NCI-H1694 treated with DMSO at 0.1 percent for 48 hours (cell line): ENCODE measurements at regions not wholly inside any gene's neighbourhood (a gene's known extent, or its start where the extent isn't known, plus 50 kb on each side); places are given as distances from the start of the nearest gene placed in this dataset.
A peak's percentile ranks its signal among the peaks of the same experiment; 100 is the strongest.

Experiments used
- DNase-seq: peaks from one replicate; lab custom pipeline; 2025; lab: John Stamatoyannopoulos, UW

DNA sequence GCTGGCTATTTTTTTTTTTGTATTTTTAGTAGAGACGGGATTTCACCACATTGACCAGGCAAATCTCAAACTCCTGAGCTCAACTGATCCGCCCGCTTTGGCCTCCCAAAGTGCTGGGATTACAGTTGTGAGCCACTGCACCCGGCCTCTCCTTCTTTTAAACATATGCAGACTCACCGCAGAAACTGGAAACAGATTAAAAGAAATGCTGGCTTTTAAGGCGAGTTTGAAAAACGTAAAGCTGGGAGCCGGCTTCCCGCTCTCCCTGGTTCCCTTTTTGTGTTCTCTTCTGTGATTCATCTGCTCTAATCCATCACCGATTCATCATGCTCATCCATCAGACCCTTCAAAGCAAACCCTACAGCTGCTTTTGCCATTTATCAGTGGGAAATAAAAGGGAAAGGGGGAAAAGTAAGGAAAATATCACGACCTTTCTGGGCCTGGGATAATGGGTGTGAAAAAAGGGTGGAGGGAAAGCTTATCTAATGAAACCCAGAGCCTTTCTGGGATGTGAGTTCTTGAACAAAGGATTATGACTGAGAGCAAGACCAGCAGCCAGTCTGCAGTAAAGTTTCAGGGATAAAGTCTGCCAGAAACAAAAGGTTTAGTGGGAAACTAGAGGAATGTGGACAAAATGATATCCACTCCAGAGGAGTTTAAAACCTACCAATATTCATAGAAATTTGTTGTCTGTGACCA is 92.3 kb upstream of the LRIG1 start:
- DNase-seq: no peak

DNA sequence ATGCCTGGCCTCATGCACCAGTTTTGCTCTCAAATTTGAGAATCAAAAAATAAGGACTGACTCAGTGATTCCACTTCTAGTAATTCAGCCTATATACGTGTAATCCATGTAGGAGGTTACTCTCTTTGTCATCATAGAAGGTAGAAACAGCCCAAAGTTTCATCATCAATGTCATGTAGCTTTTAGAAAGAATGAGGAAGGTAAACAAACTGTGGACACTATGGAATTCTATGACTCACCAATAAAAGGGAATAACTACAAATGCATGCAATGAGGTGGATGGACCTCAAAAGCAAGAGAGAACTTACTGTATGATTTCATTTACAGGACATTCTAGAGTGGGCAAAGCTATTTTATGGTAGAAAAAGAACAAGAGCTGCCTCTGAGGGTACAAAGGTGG is 93.2 kb upstream of the LRIG1 start:
- DNase-seq: no peak

DNA sequence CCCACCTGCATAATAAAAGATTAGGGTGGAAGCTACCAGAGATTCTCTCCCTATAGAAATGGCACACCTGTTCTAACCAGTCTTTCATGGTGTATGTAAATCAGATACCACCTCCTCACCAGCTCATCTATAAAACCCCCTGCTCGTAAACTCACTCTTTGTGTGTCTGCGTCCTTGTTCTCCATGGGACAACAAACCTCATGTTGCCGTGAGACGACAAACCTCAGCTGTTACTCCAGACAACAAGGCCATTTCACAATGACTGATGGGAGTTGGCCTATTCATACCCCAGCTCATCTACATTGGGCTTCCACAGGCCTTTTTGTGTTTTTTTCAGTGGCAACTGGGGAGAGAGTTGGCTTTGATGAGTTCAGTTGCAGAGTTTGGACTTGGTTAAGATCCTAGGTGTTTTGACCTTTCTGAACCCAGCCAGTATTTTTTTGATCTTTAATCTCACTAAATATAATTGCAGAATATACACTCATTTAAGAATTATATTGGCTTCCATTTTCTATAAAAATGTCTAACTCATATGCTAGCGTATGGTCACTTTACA is 96.6 kb upstream of the LRIG1 start:
- no peak for DNase-seq

DNA sequence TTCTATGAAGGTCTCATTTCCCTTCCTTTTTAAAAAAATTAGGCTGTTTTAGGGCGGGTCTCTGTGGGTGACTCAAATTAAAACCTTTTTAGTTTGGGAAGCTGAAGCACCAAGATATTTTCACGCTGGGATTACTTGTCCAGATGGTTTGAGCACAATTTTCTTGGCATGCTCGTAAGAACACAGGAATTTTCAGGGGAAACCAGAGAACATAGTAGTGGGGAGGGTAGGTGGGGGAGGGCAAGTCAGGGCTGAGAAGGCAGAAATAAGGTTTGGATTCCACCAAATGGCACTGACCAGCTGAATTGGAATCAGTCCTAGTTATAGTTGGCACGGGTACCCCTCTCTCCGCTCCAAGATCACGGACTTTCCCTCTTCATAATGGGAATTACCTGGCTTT is 97.3 kb upstream of the LRIG1 start:
- DNase-seq: no peak

DNA sequence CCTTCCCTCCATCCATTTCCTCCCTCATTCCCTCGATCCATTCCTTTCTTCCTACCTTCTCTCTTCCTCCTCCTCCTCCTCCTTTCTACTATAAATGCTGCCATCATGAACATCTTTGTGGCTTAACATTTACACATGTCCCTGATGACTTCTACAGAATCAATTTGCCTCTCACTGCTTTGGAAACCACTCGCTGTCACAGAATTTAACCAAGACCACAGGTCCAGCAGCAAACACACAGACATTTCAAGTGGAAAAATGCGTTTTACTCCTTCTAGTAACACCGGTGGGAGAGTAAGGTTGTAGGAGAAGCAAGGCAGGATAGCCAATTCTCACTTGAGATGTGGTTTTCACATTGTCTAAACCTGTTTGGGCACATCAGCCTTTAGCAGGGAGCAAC is 101.4 kb upstream of the LRIG1 start:
- no peak for DNase-seq

DNA sequence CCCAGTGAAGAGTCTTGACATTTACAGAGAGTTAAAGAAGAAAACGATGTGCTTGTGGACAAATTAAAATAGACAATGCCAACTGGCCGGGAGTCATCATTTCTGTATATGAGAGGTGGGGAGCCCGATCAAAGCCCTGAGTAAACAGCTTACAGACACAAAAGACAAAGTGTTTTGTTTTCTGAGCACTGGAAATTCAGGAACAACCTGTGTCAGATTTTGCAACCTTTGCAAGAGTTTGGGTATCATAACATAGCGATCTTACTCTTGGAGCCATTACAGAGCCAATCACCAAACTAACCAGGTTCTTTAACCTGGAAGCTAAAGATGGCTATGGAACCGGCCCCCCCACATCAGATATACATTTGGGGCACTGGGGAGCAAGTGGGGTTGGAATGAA is 101.9 kb upstream of the LRIG1 start:
- DNase-seq: no peak

DNA sequence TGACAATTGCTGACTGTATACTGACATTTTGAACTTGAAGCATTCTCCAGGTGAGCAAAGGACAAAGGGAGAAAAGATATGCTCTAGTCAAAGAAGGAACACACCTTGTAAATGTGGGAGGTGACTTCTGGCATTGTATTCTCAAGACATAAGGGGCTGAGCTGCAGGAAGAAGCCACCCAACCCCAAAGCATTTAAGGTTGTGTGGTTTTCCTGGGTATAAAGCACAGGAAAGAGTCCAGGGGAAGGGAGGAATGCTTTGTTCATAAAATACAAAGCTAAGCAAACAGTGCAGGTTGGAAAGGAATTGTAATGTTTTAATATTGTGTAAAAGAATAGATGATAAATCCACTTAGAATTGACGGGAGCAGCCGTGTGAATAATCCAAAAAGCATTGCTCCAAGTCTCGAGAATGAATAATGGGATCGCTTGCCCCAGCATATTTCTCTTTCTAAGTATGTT is 102.4 kb upstream of the LRIG1 start:
- no peak for DNase-seq

DNA sequence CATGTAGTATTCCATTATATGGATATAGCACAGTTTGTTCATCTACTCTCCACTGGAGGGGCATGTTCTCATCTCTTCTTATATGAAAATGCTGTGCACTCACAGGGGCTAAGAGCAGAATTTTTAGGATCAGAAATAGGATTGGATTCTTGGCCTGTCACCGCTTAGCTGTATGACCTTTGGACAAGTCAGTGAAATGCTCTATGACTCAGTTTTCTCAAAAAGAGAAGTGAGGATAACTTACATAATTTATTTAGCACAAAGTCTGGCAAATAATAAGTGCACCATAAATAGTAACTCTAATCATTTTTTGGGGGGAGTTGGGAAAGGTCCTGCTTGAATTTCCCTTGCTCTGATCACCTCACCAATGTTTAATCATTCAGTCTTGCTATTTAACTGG is 103.7 kb upstream of the LRIG1 start:
- no peak for DNase-seq

DNA sequence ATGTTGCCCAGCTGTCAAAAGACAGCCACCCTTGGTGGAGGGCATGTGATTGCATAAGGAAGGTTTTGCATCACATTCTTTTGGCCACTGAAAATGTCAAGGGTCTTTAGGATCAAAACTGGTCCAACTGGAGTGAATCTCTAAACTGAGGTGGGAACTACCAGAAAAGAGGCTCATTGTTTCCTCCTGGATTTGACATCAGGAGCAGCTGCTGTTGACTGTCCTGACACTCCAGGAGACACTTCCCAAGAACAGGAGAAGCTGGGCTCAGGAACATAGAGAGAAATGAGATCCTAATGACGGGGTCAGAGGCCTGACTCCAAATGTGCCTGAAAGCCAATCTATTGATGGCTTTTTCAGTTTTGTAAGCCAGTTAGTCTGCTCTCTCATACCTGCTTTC is 105.3 kb upstream of the LRIG1 start:
- no peak for DNase-seq

DNA sequence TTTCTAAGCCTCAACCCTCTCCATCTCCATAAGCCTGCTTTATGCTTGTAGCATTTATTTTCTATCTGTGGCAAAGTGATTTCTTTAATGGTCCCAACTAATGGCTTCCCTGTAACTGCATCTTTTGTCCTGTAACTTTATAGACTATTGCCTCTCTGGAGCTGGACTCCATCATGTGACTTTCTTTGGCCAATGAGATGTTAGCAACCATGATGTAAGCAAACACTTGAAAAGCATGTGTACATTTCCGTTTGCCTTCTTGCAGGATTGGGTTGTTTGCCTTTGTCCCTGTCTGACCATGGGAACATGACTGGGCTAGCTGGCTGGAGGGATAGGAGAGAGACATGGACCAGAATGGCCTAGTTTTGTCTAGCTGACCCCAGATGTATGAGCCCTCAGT is 106.0 kb upstream of the LRIG1 start:
- no peak for DNase-seq

DNA sequence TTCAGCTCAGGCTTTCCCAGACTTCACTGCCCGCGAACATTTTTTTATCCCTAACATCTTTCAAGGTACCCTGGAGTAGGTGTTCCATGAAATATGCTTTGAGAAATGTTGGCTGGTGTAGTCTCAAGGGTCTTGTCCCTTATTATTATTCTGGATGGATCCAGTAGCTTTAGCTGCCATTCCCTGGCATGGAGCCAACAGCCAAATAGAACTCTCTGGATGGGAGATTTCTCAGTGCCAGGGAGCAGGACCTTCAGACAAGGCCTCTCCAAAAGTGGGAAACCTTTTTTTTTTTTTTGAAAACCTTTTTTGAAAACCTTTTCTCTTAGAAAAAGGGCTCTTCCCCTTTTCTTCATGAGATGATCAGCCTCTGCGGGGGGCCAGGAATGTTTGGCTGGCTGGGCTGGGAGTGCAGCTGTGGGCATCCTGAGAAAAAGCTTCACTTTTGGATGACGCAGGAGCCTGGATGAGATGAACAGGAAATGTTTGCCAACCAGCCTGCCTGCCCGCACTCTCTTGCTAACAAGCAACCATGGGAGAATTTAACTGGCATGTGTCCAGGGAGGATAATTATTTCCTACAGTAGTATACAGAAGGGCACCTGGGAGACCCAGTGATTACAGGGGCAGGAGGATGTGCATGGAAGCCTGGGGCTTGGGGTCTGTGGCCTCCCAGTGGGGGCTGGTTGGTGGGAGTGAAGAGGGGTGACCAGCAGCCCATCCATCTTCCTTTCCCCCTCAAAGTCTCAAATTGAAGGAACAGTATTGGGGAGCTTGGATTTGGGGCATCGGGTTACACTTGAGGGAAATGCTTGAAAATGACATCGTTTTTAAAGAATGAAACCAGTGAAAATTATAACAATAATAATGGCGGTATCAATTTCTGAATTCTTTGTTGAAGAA is 109.1 kb upstream of the LRIG1 start:
- peak; percentile 52 for DNase-seq

DNA sequence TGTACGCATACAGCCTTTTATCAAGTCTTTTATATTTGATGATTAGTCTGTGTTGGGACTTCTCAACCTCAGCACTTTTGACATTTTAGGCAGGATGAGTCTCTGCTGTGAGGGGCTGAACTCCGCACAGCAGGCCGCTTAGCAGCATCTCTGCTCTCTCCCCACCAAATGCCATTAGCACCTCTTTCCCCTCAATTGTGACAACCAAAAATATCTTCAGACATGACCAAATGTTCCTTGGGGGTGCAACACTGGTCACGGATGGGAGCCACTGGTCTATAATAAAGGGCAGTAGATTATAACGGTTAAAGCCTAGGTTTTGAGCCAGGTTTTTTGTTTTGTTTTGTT is 109.7 kb upstream of the LRIG1 start:
- DNase-seq: no peak

DNA sequence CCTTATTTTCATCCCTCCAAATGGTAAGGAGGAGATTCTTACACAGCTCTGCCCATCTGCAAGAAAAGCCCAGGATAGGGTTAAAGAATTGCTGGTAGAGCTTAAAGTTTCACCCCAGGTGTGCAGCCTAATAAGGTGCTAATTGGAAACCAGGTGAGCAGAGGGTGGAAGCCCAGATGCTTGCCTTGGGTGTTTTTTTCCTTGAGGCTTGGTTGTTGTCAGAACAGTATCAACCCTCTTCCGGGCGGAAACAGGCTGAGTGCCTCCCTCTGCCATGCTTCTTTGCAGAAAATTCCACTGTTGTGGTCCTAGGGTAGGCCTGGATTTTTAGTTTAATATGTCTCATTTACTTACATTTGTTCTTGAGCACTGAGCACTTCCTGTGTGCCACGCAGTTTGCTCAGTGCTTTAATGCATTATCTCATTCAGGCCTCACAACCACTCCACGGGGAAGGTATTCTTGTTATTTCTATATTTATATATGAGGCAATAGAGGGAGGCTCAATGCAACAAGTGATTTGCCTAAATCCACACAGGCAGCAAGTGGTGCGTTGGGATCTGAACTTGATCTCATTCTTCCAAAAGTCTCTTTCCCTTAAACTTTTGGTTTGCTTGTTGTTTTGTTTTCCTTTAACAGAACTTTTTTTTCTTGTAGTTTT is 115.0 kb upstream of the LRIG1 start:
- no peak for DNase-seq

DNA sequence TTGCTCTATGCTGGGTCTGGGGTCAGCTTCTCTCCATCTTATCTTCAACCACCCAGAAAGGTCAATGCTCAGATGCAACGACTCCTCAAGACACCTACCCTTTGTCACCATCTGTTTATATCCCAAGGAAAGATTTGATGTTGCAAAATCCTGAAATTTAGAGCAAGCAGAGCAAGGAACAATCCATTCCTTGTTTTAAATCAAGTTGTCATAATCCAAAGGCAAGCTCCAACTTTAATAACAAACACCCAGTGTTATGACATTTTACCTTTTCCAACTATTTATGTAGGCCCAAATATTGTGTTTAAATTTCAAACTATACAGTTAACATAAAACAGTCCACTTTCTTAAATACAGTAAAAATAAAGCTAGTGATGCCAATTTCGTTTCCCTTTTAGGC is 116.5 kb upstream of the LRIG1 start:
- DNase-seq: no peak

DNA sequence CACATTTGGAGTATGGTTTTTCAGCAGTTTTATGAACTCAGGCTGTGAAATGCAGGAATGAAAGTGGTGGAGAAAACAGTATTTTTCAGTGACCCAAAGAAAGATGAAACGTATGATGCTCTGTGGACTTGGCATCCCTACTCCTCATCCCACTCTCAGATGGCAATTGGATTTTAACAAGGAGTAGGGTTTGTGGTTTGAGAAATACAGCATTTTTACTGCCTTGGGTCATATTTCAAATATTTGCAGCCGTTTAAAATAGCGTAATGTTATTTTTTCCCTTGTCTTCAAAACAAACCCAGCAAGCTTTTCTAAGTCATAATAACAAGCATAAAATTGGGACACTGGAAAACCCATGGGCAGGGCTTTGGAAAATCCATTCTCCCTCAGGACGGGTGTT is 117.2 kb upstream of the LRIG1 start:
- no peak for DNase-seq

DNA sequence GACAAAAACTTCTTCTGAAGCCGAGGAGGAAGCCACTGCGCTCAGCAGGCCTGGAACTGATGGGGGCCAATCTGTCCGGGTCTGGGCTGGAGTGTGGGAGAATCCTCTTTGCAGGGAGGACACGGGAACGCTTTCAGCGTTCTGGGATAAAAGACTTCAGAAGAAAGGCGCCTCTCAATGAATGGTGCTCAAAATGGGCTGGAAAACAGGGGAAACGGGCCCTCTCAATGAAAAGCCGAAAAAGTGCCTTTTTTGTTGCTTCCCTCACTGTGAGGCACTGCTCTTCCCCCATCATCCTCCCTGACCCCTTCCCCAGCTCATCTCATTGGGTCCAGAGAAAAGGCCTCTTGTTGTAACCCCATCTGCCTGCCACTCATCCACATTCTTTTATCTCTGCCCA is 119.5 kb upstream of the LRIG1 start:
- no peak for DNase-seq

DNA sequence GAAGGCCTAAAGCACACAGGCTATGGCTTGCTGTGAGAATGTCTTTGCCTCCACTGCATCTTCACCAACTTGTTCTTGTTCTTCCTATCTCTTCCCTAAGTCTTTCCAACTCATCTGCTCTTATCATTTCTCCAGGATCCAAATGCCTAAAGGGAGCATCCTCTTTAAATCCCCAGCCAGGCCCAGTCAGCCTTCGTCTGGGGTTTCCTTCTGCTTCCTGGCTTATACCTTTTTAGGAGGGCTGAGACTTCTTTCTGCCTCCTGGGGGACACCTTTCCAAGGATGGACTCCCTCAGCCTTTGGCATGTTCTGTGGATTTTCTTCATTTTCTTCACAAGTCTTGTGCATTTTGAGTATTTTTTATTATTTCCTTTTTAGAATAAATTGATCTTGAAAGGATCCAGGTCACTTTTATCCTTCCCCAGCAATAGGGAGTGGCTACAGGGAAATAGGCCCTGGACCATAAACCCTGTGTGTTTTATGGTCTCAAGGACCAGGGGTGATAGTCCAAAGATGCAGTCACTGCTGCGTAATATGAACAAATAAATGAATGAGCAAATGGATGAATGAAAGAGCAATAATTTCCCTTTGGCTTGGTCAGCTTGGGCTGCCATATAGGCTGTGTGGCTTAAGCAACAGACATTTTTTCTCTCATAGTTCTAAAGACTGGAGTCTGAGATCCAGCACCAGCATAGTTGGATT is 122.1 kb upstream of the LRIG1 start:
- DNase-seq: no peak

DNA sequence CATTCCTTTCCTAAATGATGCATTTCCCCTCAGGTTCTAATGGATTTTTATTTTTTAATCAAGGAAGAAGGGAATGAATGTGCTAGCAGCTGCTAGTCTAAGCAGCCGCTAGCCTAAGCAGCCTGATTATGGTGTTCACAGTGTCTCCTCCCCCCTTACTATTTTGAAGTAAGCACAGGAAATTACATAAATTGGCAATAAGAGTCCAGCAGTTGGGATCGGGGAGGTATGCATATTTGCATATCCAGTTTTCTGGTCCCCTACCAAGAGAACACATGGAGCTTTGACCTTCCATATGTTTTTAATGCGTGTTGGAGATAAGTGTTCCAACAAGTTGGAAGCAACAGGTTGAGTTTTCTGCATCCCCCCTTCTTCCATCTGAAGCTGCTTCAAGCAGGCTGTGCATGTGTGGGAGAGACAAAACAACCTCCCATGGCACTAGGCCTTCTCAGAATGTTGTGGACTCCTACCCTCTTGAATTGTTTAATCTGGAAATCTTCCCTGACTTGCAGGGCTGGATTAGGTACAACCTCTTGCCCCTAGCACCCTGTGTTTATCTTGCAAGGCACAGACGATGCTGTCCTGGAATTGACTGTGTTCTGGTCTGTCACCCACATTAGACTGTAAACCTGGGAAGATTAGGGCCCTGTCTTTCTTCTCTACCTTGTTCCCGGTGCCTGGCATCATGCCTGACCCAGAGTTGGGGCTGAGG is 124.8 kb upstream of the LRIG1 start:
- DNase-seq: no peak

DNA sequence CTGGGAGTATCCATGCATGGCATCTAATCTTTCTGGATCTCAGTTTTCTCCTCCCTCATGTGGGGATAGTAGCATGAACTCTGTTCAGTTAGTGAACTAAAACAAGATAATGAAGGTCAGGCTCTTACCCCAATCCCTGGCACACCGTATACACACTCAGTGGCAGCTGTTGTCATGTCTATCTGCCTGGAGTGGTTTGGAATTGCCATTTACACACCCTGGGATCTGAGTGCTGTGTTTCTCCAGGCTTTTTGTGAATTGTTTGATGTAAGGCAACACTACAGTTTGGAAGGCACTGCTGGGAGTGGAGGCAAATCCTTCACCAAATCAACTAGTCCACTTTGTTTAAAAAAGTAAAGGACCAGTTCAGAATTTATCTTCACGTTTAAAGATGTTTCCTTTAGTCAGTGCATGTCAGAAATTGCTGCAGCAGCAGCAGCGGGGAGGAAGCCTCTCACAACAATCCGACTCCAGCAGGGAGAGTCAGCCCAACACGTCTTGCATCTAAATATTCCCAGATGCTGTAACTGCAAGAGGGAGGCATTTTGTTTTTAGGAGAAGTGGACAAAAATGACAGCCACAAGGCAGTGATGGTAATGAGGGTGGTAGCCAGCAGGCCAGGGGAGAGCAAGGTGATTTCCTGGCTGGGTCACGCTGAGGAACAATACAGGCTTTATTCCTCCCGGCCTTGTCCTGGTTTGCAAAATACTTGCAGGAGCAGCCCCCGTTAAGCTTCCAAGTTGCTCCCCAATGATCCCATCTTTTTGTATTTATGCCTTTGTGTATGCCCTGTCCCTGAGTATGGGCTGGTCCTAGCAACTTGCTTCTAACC is 128.5 kb upstream of the LRIG1 start:
- no peak for DNase-seq

DNA sequence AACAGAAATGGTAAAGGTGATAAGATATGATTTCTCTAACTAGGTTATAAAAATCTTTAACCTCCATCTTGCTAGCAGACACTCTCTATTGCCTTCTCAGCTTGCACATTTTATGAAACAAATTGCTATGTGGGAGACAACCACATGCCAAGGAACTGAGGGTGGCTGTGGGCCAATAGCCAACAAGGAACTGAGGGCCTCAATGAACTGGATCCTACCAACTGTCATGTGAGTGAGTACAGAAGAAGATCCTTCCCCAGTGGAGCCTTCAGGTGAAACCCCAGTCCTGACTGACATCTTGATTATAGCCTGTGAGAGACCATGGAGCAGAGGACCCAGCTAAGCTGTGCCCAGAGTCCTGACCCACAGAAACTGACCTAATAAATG is 129.2 kb upstream of the LRIG1 start:
- DNase-seq: no peak
